HG03571 (cell line): ENCODE measurements at regions not wholly inside any gene's neighbourhood (a gene's known extent, or its start where the extent isn't known, plus 50 kb on each side); places are given as distances from the start of the nearest gene placed in this dataset.

Experiments used
- ATAC-seq: cut with Tn5 transposase; IDR thresholded peaks from one replicate; pipeline ENCODE4 v1.9.1; 2021; ENCODE audit not compliant: unreplicated experiment

DNA sequence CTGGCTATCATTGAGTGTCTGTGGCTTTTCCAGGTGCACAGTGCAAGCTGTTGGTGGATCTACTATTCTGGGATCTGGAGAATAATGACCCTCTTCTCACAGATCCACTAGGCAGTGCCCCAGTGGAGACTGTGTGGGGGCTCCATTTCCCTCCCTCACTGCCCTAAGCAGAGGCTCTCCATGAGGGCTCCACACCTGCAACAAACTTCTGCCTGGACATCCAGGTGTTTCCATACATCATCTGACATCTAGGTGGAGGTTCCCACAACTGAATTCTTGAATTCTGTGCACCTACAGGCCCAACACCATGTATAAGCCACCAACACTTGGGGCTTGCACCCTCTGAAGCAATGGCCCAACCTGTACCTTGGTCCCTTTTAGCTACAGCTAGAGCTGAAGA, 775.4 kb upstream of the CDH2 start:
- no peak for ATAC-seq

DNA sequence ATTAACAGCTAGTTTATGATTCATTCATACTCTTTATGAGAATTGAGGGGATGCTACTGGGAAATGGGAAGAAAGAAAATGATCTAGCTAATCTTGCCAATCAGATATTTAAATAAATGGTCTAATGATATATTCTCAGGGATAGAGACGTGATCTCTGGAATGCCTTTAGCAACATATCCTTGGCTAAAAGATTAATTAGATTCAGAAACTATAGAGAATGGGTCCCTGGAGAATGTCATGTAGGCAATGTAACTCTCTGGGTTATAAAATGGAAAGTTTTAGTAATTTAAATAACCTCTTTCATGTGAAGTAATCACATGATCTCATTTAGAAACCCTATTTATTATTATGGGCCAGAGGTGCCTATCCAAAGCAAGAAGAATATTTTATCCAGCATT, 771.0 kb upstream of the CDH2 start:
- ATAC-seq = no peak

GRCh38 chr18:28946471-28946870, 769.5 kb upstream of the CDH2 start:
- ATAC-seq = no peak

DNA sequence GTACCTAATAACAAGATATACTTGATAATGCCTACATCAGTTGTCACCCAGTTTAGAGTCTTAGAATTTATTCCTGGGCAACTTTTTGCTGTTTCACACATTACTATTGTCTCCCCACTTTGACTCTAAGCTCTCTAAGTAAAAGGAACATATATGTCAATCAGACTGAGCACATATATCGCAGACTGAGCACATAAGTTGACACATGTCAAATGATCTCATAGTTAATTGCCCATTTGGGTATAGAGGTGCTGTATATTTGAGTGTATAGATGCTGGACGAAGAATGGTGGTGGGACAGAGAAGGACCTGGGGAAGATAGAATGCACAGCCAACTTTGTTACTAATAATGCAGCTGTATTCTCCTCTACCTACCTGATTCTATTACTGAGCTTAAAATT, 746.0 kb upstream of the CDH2 start:
- no peak for ATAC-seq

DNA sequence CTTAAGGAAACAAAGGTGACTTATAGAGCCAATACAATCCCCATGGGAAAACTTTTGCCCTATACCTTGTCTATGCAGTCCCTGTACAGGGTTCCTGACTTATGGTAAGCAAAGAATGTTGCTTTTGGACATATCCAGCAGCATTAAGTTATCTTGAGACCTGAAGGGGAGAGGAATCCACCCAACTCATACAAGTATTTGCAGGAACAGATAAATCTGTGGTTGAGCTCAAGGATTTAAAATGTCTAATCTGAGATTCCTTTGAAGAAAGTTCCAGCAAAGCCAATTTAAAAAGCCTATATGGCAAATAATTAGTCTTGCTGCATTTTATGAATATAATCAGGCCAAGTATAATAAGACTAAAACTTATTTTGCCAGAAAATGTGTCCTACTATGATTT, 739.5 kb upstream of the CDH2 start:
- ATAC-seq = no peak

- ATAC-seq = no peak
Observed at GRCh38 chr18:28905509-28905908, 728.6 kb upstream of the CDH2 start.

- no peak for ATAC-seq
Observed at GRCh38 chr18:28904789-28905364, 727.9 kb upstream of the CDH2 start.

DNA sequence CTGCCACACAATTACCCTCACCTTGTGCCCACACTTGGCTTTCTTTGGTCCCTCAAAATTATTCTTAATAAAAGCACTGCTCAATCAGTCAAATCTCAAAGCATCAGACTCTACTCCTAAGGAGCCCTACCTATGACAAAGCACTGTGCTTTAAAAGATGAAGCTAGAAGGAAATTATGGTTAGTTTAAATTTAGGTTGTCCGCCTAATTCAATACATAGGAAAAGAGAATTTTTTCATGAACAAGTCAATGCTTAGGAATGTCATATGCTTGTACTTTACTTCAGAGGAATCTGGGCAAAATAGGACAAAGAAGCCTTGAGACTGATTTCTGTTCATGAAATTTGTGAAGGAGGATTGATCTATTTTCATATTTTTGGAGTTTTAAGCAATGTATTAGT, 726.4 kb upstream of the CDH2 start:
- ATAC-seq = no peak

DNA sequence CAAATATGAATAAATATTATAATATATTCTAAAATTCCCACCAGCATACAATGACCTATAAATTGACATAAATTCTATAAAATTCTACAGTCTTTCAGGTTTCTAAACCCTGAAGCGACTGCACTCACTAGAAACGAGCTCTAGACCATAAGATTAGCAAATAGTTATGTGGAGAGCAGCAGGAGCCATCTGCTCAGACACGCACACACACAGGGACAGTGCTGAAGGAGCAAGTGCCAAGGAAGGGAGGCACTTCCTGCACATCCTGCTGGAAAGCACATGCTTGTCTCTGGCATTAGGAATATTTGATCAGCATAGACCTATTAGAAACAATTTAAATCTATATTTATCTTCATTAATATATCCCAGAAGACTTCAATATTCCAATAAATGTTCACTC, 713.9 kb upstream of the CDH2 start:
- ATAC-seq = no peak

- ATAC-seq = no peak
Observed at GRCh38 chr18:28884304-28884703, 707.4 kb upstream of the CDH2 start.

- no peak for ATAC-seq
Observed at GRCh38 chr18:28880856-28881255, 703.9 kb upstream of the CDH2 start.

DNA sequence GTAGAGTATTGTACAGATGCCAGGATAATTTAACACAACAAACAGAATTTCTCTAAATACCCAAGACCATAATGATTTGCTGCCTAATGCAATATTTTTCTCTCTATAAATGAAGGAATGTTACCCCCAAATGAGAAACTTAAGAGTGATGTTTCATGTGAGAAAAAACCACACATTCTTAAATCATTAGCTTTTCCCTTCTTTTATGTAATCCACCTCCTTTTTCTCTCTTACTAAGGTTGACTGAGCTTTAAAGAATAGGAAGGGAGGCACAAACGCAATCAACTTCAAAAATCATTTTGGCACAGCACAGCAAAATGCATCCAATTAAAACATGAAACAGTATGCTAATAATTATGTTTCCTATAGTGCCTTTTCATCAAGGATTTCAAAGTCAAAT, 698.1 kb upstream of the CDH2 start:
- ATAC-seq = no peak

DNA sequence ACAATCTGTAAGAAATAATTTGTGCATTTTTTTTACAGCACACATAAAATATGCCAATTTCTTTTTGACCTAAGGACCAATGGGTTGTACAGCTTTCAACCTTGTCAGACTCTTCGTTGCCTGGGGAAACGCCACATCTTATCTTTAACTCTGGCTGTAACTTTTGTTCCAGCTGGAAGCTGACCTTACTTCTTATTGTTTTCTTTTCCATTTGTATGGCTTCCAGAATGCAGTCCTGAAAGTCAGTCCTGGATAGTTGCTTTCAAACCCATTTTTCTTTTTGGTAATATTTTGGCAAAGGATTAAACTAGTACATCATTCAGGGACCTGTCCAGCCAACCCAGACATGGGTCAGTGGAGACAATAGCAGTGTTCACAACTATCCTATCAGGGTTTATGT, 686.5 kb upstream of the CDH2 start:
- ATAC-seq = no peak

GRCh38 chr18:28858248-28858647, 681.3 kb upstream of the CDH2 start:
- no peak for ATAC-seq

DNA sequence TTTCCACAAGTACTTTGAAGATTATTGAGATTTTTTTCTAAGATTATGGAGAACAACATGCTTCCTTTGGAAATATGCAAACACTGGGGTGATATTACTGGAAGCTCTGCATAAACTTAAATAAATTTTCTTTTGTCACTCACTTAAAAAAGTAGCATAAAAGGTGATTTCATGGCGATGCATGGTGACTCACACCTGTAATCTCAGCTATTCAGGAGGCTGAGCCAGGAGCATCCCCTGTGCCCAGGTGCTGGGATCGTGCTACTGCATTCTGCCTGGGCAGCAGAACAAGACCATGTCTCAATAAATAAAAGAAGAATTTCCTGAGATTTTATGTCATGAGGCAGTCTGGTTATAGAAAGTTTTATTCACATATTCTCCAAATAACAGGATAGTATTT, 679.1 kb upstream of the CDH2 start:
- ATAC-seq = no peak

- ATAC-seq = no peak
Observed at GRCh38 chr18:28855524-28855923, 678.6 kb upstream of the CDH2 start.

GRCh38 chr18:28854964-28855363, 678.0 kb upstream of the CDH2 start:
- ATAC-seq = no peak

- ATAC-seq = no peak
Observed at GRCh38 chr18:28846958-28847357, 670.0 kb upstream of the CDH2 start.

DNA sequence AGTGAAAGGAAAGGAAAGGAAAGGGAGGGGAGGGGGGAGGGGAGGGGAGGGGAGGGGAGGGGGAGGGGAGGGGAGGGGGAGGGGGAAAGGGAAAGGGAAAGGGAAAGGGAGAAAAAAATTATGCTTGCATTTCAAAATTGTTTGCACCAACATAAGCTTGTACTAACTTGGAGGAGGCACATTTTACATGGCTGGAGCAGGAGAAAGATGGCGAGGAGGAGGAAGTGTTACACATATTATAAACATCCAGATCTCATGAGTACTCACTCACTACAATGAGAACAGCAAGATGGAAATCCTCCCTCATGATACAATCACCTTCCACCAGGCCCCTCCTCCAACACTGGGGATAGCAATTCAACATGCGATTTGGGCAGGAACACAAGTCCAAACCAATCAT, 660.2 kb upstream of the CDH2 start:
- ATAC-seq = no peak

DNA sequence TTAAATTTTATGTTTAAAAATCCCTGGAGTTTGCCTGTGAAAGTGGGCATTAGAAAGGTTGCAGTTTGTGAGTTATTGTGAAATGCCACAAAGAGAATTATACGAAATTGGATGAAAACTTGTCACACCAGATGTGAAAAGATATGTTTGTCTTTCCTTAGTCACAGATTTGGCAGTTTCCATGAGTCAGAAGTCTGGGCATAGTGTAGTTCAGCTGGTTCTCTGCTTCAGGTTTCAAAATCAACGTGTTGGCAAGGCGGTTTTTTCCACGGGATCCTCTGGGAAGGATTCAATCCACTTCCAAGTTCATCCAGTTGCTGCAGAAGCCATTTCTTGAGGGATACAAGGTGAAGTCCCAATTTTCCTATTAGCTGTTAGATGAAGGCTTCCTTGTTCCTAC, 658.0 kb upstream of the CDH2 start:
- ATAC-seq = no peak

DNA sequence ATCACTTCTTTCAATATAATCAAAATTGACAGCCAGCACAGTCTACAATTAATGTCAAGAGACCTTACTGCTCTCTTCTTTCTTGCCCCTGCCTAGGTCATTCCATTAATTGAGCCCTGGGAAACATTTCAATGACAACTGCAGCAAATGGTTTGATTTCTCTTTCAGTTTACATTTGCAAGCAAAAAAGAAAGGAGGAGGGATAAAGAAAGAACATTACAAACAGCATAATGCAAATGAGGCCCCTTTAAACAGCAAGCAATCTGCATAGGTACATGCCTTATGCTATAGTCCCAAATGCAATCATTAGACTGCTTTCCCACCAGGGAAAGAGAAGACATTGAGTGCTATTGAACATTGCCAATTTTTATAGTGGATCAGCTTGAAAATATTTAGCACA, 655.0 kb upstream of the CDH2 start:
- no peak for ATAC-seq

DNA sequence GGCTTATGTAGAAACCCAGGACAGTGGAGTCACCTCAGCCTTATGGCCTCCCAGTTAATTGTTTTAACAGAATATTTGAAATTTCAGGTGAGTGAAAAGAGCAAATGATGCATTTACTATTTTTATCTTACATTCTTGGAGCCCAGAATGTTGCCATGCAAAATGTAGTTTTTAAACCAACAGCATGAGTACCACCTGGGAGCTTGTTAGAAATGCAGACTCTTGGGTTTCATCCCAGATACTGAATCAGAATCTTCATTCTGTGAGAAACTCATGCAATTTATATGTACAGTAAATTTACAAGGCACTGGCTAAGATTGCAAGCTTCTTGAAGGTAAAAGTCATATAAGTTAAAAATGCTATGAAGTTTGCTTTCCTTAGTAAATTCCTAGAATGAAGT, 654.5 kb upstream of the CDH2 start:
- no peak for ATAC-seq

GRCh38 chr18:28826107-28826506, 649.2 kb upstream of the CDH2 start:
- no peak for ATAC-seq

- ATAC-seq = no peak
Observed at GRCh38 chr18:28824183-28824574, 647.2 kb upstream of the CDH2 start.
